CD4-positive, alpha-beta T cell treated with Interleukin-17A for 1 hour (primary cell): ENCODE measurements at regions not wholly inside any gene's neighbourhood (a gene's known extent, or its start where the extent isn't known, plus 50 kb on each side); places are given as distances from the start of the nearest gene placed in this dataset.

Experiments used
- DNase-seq: peaks from one replicate; pipeline ENCODE4 v3.0.0-alpha.2; 2020

DNA sequence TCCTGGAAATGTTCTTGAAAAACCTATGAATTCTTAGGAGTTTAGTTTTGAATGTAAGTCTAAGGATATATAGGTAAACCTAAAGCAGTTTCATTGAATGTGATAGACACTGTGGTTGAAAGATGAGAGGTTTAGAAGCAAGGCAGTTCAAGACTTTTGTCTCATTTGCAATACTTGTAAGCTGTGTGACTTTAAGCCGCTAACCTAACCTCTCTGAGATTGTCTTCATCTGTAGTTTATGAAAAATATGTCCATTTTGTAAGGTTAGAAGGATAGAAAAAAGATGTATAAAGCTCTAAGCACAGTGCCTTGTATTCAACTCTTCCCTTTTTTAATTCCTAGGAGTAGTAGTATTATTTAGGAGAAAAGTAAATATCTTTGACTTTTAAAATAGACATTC is 306.6 kb upstream of the ARRDC4 start:
- DNase-seq, result no peak

DNA sequence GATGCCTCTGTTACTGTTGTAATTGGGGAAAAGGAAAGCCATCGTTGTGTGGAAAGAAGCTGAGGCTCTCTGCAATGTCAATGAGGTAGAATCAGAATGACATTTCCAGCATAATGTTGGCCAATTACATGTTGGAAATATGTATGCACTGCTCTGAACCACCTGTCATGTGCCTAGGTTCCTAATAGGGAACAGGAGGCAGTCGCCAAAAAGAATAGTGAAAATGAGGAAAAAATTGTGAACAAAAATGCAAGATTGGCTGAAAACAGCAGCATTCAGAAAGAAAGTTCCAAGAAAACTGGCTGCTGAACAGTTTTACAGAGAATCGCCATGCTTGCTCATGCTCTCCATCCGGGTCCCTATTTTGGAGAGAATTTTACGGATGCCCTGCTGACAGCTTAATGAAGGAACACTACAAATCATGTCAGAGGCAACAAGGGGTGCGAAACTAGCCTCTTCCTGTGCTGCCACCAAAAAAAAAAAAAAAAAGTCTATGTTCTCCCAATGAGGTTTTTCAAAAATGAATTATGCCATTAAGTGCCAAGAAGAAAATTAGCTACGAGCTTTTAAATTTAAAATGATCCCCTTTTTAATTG is 305.9 kb upstream of the ARRDC4 start:
- DNase-seq, result no peak

DNA sequence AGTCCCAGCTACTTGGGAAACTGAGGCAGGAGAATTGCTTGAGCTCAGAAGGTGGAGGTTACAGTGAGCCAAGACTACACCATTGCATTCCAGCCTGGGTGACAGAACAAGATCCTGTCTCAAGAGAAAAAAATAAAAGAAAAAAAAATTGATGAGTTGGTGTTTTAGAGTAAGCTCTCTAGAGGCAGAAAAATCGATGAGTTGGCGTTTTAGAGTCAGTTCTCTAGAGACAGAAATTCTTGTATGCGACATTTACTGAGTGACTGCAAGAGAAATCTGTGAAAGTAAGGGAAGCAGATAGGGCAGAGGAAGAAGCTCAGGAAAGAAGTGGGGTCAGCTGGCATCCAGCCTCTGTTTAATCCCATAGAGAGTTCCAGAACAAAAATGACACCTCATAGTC is 298.7 kb upstream of the ARRDC4 start:
- no peak for DNase-seq

DNA sequence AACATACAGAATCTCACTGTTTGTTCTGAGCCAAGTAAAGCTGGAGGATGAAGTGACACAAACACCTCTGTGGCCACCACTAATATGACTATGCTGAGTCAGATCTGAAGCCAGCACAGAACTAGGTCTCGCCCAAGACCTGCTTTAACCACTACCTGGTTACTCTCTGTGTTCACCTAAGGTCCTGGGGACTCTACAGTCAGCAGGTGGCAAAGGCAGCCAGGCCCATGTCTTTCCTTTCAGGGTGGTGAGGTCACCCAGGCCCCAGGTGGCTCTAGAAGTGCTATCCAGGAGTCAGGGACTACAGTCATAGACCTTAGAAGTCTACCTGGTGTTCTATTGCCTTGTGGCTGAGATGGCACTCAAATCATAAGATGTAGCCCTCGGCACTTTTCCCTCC is 287.9 kb upstream of the ARRDC4 start:
- no peak for DNase-seq

DNA sequence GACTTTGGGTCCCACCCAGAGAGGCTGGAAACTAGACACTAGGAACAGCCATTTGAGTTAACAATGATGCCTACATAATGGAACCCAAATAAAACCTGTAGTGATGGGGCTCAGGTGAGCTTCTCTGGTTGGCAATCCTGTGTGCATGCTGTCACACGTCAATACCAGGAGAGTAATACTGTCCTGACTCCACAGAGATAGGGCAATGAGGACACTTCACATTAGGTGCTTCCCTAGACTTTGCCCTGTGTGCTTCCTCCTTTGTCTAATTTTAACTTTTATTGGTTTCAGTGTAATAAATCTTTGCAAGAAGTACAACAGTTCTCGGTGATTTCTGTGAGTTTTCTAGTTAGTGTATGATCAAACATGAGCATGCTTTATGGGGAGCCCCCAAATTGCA is 281.8 kb upstream of the ARRDC4 start:
- DNase-seq, result no peak

DNA sequence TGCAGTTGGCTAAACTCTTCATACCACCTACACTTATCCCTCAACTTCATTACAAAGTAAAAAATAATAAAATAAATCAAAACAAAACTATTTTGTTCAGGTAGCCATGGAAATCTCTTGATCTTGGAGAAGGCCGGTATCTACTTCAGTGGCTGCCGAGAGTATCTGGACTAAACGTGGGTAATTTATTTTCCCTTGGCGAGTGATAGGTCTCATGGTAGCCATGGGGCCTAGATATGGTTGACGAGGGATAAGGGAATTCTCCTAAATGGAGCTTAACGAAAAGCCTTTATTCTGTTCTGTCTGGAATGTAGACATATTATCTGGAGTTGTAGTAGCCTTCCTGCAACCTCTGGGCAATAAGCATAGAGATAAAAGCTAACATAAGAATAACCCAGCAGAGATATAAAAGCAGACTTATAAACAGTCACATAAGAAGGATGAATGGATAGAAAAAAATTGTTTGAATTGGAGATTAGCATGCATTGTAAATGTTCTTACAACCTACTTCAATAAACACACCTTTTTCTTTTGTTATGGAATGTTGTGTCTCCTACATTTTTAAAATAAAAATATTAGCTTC is 281.3 kb upstream of the ARRDC4 start:
- no peak for DNase-seq

DNA sequence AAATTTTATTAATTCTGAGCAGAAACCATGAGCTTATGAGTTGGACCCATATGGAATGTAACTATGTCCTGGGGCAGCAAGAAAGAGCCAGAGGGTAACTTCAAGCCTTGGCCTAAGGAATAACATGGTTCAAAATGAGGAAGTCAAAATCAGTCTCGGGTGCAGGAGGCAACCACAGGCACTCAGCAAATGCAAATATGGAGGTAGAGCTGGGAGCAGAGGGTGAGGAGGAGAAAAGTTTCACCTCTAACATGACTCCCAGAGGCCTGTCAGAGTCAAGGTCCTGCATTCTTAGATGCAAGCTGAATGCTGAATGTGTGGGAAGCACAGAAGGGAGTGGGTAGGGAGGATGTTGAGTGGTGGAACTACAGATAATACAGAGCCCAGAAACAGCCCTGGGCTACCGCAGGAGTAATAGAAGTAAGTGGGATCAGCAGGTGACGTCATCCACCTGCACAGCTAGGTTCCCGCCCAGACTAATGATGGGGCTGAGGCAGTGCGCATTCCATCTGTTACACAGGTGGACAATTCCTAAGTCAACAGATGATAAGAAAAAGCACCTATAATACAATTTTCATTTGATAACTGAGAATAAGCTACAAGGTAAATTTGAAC is 279.8 kb upstream of the ARRDC4 start:
- DNase-seq, result no peak

DNA sequence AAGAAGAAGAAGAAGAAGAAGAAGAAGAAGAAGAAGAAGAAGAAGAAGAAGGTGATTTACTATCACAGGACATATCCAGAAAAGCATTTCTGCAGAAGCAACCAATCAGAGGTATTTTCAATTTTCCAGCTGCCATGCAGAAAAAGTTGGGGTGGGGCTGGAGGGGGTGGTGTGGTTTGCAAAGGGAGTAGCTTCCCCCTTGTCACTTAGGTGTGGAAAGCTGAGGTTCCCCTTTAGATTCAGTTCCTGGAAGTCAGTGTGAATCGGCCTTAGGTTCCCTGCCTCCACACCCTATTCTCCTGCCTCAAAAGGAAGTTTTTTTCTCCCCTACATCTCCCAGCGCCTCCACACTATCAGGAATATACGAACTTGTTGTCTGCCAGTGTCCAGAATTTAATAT is 276.7 kb upstream of the ARRDC4 start:
- no peak for DNase-seq

DNA sequence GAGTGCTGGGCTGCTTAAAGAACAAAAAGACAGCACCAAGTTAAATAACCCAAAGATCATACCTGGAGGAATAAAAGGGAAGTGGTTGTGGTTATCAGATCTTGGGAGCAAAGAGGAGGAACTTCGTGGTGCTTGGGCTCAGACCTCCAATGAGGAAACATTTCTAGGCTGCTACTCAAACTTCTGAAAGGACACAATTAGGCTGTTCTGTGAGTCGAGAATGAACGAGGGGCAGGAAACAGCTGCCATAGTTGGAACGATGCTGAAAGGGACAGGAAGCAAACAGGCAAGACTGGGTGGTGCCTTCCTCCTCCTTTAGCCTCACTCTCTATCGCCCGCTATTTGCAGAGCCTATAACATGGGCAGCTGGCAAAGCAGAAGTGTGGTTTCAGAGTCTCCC is 276.3 kb upstream of the ARRDC4 start:
- DNase-seq, result no peak

DNA sequence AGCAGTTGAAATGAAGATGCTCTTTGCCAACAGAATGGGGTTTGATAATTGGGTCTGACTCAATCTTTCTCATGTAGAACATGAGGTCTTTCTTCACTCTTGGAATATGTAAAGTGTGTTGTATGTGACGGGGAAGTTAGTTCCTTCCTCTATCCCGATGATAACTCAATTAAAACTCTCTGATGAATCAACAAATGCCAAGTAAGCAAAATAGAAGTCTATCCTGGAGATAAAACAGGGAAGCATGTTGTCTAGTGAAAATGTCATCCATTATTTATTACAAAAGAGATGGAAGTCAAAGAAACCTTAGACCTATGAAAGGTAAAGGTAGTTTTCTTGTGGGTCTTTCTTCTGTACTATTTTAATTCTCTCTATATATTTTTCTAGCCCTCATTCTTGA is 274.2 kb upstream of the ARRDC4 start:
- no peak for DNase-seq

DNA sequence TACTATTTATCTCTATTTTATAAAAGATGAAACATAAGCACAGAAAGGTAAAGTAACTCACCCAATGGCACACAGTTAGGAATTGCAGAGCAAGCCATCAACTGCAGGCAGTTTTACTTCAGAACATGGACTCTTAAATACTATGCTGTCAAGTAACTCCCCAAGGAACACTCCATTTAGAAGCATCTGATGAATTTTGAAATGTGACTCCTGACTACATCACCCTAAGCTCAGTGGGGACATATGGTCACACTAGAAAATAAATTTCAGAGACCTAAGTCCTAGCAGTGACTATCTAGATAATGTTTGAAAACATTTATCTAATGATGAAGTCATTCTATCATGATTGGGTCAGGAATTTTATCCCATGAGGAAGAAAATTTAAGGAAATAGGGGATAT is 272.8 kb upstream of the ARRDC4 start:
- DNase-seq, result no peak

DNA sequence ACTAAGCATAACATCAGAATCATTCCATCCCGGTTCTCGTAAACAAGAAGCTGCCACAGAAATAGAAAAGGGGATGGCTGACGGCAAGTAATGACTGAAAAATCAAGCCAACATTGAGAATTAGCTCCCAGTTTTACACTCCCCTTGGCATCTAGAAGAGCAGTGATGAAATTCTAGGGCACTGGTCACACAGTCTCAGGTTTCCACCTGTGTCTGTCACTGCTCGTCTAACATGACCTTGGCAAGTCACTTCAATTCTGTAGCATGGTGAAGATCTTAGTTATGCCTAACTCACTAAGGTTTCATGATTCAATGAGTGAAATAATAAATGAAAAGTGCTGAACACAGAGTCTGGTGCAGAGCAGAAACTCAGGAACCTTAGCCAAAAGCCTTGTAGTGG is 272.3 kb upstream of the ARRDC4 start:
- DNase-seq, result no peak

DNA sequence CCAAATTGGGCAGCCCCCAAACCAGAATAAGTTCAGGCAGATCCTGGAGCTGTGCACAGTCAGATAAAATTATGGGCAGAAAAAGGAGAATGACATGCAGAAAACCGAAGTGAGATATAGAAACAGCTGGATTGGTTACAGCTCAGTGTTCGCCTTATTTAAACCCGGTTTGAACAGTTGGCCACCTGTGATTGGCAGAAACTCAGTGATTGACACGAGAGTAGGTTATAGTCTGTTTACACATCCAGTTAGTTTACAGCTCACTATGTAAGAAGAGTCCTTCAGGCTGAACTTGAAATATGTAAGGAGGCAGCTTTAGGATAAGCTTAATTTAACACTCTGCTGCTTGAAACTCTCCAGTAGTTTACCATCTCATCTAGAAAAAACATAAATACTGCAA is 271.6 kb upstream of the ARRDC4 start:
- DNase-seq, result no peak

DNA sequence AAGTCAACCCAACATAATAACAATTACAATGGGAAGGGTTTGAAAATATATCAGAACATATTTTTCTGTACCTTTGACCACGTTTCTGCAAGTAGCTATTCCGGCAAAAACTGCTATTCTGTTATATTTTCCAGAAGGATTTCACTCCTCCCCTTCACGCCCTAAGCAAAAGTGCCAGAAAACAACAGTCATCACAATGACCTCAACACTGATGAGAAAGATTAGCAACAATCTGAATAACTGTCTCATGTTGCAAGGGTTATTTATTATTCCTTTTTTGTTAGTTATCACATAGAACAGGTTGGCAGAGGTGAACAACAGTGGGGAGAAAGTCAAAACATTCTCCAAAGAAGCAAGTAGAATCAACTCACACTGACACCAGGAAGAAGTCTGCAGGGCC is 269.4 kb upstream of the ARRDC4 start:
- DNase-seq, result no peak

DNA sequence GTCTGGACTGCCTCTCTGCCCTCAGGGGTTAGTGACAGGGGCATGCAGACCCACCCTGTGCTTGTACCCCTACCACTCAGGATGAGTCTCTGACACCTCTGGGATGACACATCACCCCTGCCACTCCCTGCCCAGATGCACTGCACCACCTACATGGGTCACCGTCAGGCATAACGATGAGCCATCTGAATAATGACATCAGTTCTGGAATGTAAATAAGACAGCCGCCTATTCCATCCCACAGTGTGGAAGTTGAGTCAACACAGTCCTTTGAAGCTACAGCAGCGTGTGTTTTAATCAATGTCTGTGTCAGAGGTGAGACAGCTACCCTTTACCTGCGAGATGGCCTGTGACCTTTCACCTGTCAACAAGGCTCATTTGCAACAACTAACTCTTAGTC is 268.7 kb upstream of the ARRDC4 start:
- no peak for DNase-seq

DNA sequence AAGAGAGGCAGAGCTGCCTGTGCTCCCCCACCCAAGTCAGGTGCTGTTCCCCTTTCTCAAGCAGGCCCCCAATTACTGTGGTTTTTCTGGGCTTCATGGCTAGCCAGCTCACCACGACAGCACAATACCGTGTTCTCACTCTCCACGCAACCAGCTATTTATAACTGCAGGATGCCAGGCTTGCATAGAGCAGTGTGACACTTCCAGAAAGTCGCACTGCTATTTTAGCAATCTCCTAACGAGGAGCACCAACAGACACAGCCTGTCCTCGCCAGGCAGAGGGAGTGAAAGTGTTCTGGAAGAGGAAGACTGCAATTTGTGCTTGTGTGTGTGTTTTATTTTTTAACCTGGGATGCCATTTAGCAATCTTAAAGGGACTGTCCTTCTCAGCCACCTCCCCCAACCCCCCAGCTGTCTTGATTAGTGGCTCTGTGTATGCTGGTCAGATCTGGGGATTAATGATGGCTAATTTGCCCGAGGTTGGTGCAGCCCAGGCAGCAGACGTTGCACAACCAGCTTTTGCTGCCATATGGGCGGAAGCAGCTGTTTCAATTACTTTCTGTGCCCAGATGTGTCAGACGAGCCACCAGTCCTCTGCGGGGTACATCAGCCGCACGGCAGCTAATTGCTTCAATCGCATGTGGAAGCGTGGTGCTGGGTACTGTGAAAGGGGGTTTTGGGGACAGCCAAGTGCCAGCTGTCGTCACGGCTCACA is 268.0 kb upstream of the ARRDC4 start:
- DNase-seq, result no peak

DNA sequence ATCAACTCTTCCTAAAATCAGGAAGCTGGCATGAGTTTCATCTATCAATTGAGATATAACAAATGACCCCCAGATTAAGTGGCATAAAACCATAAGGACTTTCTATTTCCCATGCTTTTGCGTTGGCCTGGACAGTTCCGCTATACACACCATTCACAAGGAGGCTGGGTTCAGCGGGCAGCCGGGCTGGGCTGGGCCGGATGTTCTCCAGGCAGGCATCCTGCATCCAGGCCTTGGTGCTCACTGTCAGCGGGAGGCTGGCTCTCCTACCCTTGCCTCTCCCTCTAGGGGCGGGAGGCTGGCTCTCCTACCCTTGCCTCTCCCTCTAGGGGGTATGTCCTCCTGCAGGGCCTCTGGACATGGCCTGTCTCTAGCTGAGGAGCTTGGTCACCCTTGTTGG is 266.0 kb upstream of the ARRDC4 start:
- DNase-seq, result no peak

DNA sequence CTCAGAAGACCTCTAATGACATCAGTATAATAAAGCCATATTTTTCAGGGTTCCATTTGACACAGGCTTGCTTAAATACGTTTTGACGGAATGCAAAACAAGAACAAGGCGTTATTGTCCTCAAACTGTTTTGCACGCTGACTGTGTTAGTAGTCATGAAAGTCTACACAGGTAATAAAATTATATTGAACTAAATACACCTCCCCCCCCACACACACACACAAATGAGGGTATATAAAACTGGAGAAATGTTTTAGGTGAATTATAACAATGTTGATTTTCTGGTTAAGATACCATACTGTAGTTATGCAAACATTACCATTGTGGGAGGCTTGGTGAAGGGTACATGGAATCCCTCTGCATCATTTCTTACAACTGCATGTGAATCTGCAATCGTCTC is 257.1 kb upstream of the ARRDC4 start:
- DNase-seq, result no peak

DNA sequence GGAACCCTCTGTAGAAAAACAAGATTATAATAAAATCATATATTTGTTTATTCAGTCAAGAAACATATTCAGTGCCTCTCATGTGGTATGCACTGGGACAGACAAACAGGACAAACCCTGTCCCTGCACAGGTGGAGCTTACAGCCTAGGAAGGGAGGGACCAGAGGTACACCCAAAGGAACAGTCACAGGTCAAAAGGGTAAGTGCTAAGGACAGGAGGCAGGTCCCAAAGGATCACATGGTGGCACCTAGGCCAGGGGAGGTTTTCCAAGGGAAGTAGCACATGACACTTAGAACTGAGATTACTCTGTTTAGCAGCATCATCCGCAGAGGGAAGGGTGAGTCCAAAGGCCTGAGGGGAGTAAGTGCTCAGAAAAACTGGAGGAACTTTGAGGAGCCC is 254.4 kb upstream of the ARRDC4 start:
- DNase-seq, result no peak

DNA sequence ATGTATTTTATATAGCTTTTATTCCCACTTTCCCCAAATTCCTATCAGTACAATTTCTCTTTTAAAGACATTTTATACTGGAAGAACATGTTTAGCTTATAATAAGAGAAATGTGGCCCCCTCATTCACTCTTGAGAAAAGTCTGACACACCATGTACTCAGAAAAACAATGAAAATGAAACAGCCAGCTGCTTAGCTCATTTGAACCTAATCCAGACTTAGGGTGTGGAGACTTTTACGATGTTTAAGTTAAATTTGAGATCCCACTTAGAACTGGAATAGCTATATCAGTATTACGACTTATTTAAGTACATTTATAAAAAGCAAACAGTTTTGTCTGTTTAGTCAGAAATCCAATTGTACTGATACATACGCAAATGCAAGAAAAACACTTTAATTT is 252.3 kb upstream of the ARRDC4 start:
- no peak for DNase-seq

DNA sequence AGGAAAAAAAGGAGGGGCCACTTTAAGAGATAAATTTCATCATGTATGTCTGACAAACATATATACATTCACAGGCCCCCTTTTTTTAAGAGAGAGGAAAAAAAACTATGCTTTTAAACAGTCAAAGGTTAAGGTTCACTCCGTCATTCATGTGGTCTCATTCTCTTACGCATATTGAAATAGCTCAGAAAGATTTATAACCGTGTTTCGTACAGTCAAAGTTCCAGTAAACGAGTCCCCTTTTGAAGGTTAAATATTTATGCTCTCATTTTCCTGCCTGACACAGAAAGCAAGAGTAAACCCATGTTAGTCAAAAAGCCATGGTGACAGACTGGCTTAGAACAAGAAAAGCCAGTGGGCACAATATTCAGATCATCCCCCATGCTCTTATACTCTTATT is 248.0 kb upstream of the ARRDC4 start:
- DNase-seq, result no peak

DNA sequence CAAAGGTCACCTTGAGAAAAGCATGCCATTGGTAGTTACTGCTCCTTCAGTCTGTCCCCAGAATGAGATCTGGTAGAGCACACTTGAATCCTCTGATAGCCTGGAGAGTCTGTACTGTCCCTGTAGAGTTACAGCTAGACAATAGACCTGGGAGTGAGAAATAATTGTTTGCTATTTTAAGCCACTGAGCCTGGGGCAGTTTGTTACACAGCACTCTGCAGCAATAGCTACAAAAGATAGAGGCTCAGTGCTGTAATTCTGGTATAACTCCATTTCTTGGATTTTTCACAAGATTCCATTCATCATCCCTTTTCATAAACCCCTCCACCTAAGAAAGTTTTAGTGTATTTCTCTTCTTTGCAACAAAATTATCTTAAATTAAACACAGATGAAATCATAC is 242.7 kb upstream of the ARRDC4 start:
- DNase-seq, result no peak

DNA sequence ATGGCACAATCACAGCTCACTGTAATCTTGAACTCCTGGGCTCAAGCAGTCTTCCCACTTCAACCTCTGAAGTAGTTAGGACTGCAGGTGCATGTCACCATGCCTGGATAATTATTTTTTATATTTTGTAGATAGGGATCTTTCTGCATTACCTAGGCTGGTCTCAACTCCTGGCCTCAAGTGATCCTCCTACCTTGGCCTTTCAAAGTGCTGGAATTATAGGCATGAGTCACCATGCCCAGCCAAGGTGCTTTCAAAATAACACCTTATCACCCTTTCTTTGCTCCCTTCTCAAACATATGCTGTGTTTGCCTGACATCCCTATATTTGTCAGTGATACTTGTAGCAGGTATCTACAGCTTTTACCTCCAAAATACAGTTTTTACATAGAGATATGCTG is 242.0 kb upstream of the ARRDC4 start:
- DNase-seq, result no peak

DNA sequence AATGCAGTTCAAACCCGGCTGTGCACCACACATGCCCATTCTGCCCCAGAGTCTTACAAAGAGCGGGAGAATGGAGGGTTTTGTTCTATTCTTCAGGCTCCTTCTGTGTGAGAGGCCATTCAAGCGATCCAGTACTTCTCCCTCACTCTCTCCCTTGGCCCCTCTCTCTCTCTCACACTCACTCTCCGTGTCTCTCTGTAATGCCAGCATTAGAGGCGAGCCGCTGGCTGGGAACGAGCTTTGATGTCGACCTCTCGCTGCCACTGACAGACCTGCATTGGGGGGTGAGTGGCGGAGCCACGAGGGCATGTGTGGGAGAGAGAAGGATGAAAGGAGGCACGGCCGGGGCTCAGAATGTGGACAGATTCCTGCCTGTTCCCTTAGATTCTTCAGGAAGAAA is 231.7 kb upstream of the ARRDC4 start:
- DNase-seq, result no peak

DNA sequence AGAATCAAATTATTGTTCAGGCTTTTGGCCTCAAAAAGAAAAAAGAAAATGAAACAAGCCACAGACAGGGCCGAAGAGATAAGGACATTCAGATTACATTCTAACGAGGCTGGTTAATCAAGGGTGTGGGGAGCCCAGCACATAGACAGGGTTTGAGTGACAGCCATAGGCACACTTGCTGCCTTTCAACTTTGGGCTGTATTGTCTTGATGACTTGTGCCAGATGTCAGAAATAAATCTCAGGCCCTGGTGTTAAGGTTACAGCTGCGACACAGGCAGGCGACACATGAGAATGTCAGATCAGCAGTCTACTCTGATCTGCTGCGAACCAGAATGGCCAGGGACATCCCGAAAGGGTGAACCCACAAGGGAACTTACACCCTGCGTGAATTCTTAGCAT is 231.2 kb upstream of the ARRDC4 start:
- DNase-seq, result no peak
